ENCODE measurements at regions not wholly inside any gene's neighbourhood (a gene's known extent, or its start where the extent isn't known, plus 50 kb on each side); places are given as distances from the start of the nearest gene placed in this dataset.

- no peak for TF ChIP-seq CTCF (IDR thresholded peaks at IDR 0.05)
- no peak for TF ChIP-seq POLR2AphosphoS5 (IDR thresholded peaks at IDR 0.05; ENCODE audit: low read depth, low read length)
These were observed 662.3 kb upstream of the CAMK1G start for GRCh38 chr1:208921259-208921658.
